HEK293 (cell line): ENCODE measurements at regions not wholly inside any gene's neighbourhood (a gene's known extent, or its start where the extent isn't known, plus 50 kb on each side); places are given as distances from the start of the nearest gene placed in this dataset.

Experiments used
- CTCF ChIA-PET: fragments of 350-600 bp; formaldehyde crosslinking; extraction: SDS; loops from one replicate; lab custom pipeline; 2021; ENCODE audit warnings: antibody characterized with exemption; lab: Yijun Ruan, JAX
- POLR2A ChIA-PET: fragments of 300-600 bp; formaldehyde crosslinking; extraction: SDS; loops from one replicate; lab custom pipeline; 2020; ENCODE audit warnings: antibody characterized with exemption, inconsistent platforms; lab: Yijun Ruan, JAX
- H3K27ac ChIP-seq: fragments of 200-500 bp; sonication (Bioruptor generic); 2 replicates; pipeline ENCODE4 v1.5.1; 2014; ENCODE audit warnings: low read depth, low read length, control low read depth, inconsistent platforms; ENCODE audit errors: extremely low read depth
- H3K36me3 ChIP-seq, 2 experiments: fragments of 200-500 bp in 1 of 2; sonication (Bioruptor generic) in 1 of 2; 1 replicate in 1 of 2; 2 replicates in 1 of 2; pipeline ENCODE4 v1.5.1; 2014 to 2017; ENCODE audit warnings: inconsistent platforms in 2 of 2, low read length in 2 of 2; ENCODE audit not compliant: control insufficient read depth in 2 of 2, insufficient read depth in 1 of 2
- H3K4me1 ChIP-seq: fragments of 200-500 bp; sonication (Bioruptor generic); 2 replicates; pipeline ENCODE4 v1.5.1; 2014; ENCODE audit warnings: mild to moderate bottlenecking, low read length, inconsistent platforms; ENCODE audit not compliant: control insufficient read depth, insufficient read depth
- H3K4me3 ChIP-seq: 2 replicates; pipeline ENCODE4 v1.5.1; 2011; ENCODE audit warnings: low read depth, mild to moderate bottlenecking, control low read depth, low read length, moderate library complexity
- H3K9me3 ChIP-seq: fragments of 200-500 bp; sonication (Bioruptor generic); 2 replicates; pipeline ENCODE4 v1.5.1; 2014; ENCODE audit warnings: low read depth, low read length, inconsistent platforms; ENCODE audit not compliant: control insufficient read depth, insufficient read depth
- ATF2 ChIP-seq: fragments of 450-650 bp; formaldehyde crosslinking; IDR thresholded peaks from 2 replicates; pipeline ENCODE4 v1.5.1; 2016; ENCODE audit warnings: missing biosample characterization, missing genetic modification characterization, low read depth
- GLIS2 ChIP-seq: fragments of 450-650 bp; formaldehyde crosslinking; IDR thresholded peaks from 2 replicates; pipeline ENCODE4 v1.5.1; 2016; ENCODE audit warnings: missing biosample characterization, missing genetic modification characterization
- IKZF3 ChIP-seq: fragments of 450-650 bp; IDR thresholded peaks from 2 replicates; pipeline ENCODE4 v1.5.0; 2018; ENCODE audit warnings: missing biosample characterization, mild to moderate bottlenecking, missing genetic modification characterization, moderate library complexity
- KLF1 ChIP-seq: fragments of 450-650 bp; formaldehyde crosslinking; IDR thresholded peaks from 2 replicates; pipeline ENCODE4 v1.5.1; 2016; ENCODE audit warnings: missing biosample characterization, missing genetic modification characterization
- KLF10 ChIP-seq: fragments of 450-650 bp; IDR thresholded peaks from 2 replicates; pipeline ENCODE4 v1.5.1; 2018; ENCODE audit warnings: missing biosample characterization, mild to moderate bottlenecking, missing genetic modification characterization
- MYNN ChIP-seq: fragments of 450-650 bp; formaldehyde crosslinking; IDR thresholded peaks from 2 replicates; pipeline ENCODE4 v1.5.1; 2016; ENCODE audit warnings: missing biosample characterization, missing genetic modification characterization, borderline replicate concordance
- RBAK ChIP-seq: fragments of 450-650 bp; formaldehyde crosslinking; IDR thresholded peaks from 2 replicates; pipeline ENCODE4 v1.5.1; 2016; ENCODE audit warnings: missing biosample characterization, missing genetic modification characterization
- ZBTB1 ChIP-seq: fragments of 450-650 bp; formaldehyde crosslinking; IDR thresholded peaks from 2 replicates; pipeline ENCODE4 v1.5.1; 2016; ENCODE audit warnings: missing biosample characterization, missing genetic modification characterization
- ZFP37 ChIP-seq: fragments of 450-650 bp; formaldehyde crosslinking; IDR thresholded peaks from 2 replicates; pipeline ENCODE4 v1.5.1; 2016; ENCODE audit warnings: missing biosample characterization, missing genetic modification characterization
- ZNF169 ChIP-seq: fragments of 450-650 bp; formaldehyde crosslinking; IDR thresholded peaks from 2 replicates; pipeline ENCODE4 v1.5.1; 2016; ENCODE audit warnings: missing biosample characterization, missing genetic modification characterization
- ZNF223 ChIP-seq: fragments of 450-650 bp; formaldehyde crosslinking; IDR thresholded peaks from 2 replicates; pipeline ENCODE4 v1.5.1; 2016; ENCODE audit warnings: missing biosample characterization, missing genetic modification characterization
- ZNF335 ChIP-seq: fragments of 450-650 bp; formaldehyde crosslinking; conservative IDR thresholded peaks from 2 replicates; pipeline ENCODE4 v1.5.1; 2016; ENCODE audit warnings: missing biosample characterization, missing genetic modification characterization
- ZNF510 ChIP-seq: fragments of 450-650 bp; formaldehyde crosslinking; IDR thresholded peaks from 2 replicates; pipeline ENCODE4 v1.5.1; 2018; ENCODE audit warnings: mild to moderate bottlenecking, missing genetic modification characterization, missing biosample characterization; ENCODE audit not compliant: insufficient replicate concordance
- ZNF530 ChIP-seq: fragments of 450-650 bp; formaldehyde crosslinking; IDR thresholded peaks from 2 replicates; pipeline ENCODE4 v1.5.1; 2016; ENCODE audit warnings: low read depth, missing biosample characterization, missing genetic modification characterization
- ZNF558 ChIP-seq: fragments of 450-650 bp; formaldehyde crosslinking; IDR thresholded peaks from 2 replicates; pipeline ENCODE4 v1.5.1; 2016; ENCODE audit warnings: missing biosample characterization, missing genetic modification characterization
- ZNF76 ChIP-seq: fragments of 450-650 bp; formaldehyde crosslinking; IDR thresholded peaks from 2 replicates; pipeline ENCODE4; 2016; ENCODE audit warnings: low read depth, missing biosample characterization, missing genetic modification characterization, borderline replicate concordance
- ZNF768 ChIP-seq: fragments of 450-650 bp; formaldehyde crosslinking; IDR thresholded peaks from 2 replicates; pipeline ENCODE4 v1.5.1; 2018; ENCODE audit warnings: missing biosample characterization, mild to moderate bottlenecking, missing genetic modification characterization
- ZNF777 ChIP-seq: fragments of 450-650 bp; formaldehyde crosslinking; IDR thresholded peaks from 2 replicates; pipeline ENCODE4 v1.5.1; 2017; ENCODE audit warnings: missing biosample characterization, missing genetic modification characterization, borderline replicate concordance
- ZNF785 ChIP-seq: fragments of 450-650 bp; formaldehyde crosslinking; IDR thresholded peaks from 2 replicates; pipeline ENCODE4 v1.5.1; 2016; ENCODE audit warnings: missing biosample characterization, missing genetic modification characterization
- ZXDB ChIP-seq: fragments of 450-650 bp; formaldehyde crosslinking; IDR thresholded peaks from 2 replicates; pipeline ENCODE4 v1.5.1; 2016; ENCODE audit warnings: missing biosample characterization, missing genetic modification characterization
- TF ChIP-seq, protein P1 (sequence below): fragments of 450-650 bp; formaldehyde crosslinking; IDR thresholded peaks from 2 replicates; pipeline ENCODE4 v1.5.1; 2017; ENCODE audit warnings: missing biosample characterization, missing genetic modification characterization
- TF ChIP-seq, protein P2 (sequence below): fragments of 450-650 bp; formaldehyde crosslinking; IDR thresholded peaks from 2 replicates; pipeline ENCODE4 v1.5.1; 2016; ENCODE audit warnings: missing biosample characterization, missing genetic modification characterization
- TF ChIP-seq, protein P3 (sequence below): fragments of 450-650 bp; formaldehyde crosslinking; optimal IDR thresholded peaks from 2 replicates; pipeline ENCODE3; 2016; ENCODE audit warnings: missing biosample characterization, mild to moderate bottlenecking, missing genetic modification characterization

- ChIA-PET CTCF (interaction anchor here (0.6 to 1.2 kb wide), 2 partner anchors 11 to 73 kb away, joined by 3 read pairs; no protein-coding TSS in a partner anchor), POLR2A (no interaction called here)
- no peak overlapping the region for H3K27ac ChIP-seq
- no peaks in the 10 kb centered on the region for H3K4me1 ChIP-seq
- no peak overlapping the region for H3K4me3 ChIP-seq
- no peaks in the 10 kb centered on the region for H3K36me3 ChIP-seq
- TF ChIP-seq KLF1 (tag by site-specific recombination) (no peak), GLIS2 (tag by site-specific recombination) (no peak), MYNN (no peak), ZNF510 (tag by site-specific recombination) (no peak), ZNF768 (no peak)
- no peaks in the 10 kb centered on the region for H3K9me3 ChIP-seq
These were observed 150.5 kb downstream of the LRIG2 start for GRCh38 chr1:113223546-113223945.

- no peak for TF ChIP-seq ZNF768
- TF ChIP-seq ZFP37 (tag by site-specific recombination): no peak
- TF ChIP-seq RBAK: no peak
- TF ChIP-seq ZNF76 (tag by site-specific recombination): no peak
- TF ChIP-seq, protein P1, sequence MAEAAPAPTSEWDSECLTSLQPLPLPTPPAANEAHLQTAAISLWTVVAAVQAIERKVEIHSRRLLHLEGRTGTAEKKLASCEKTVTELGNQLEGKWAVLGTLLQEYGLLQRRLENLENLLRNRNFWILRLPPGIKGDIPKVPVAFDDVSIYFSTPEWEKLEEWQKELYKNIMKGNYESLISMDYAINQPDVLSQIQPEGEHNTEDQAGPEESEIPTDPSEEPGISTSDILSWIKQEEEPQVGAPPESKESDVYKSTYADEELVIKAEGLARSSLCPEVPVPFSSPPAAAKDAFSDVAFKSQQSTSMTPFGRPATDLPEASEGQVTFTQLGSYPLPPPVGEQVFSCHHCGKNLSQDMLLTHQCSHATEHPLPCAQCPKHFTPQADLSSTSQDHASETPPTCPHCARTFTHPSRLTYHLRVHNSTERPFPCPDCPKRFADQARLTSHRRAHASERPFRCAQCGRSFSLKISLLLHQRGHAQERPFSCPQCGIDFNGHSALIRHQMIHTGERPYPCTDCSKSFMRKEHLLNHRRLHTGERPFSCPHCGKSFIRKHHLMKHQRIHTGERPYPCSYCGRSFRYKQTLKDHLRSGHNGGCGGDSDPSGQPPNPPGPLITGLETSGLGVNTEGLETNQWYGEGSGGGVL (tag by site-specific recombination): no peak
- TF ChIP-seq ZNF169 (tag by site-specific recombination): no peak
- no peak for TF ChIP-seq ATF2 (tag by site-specific recombination)
- no peak for TF ChIP-seq ZNF785
- no peak for TF ChIP-seq KLF10 (tag by site-specific recombination)
- TF ChIP-seq, protein P2, sequence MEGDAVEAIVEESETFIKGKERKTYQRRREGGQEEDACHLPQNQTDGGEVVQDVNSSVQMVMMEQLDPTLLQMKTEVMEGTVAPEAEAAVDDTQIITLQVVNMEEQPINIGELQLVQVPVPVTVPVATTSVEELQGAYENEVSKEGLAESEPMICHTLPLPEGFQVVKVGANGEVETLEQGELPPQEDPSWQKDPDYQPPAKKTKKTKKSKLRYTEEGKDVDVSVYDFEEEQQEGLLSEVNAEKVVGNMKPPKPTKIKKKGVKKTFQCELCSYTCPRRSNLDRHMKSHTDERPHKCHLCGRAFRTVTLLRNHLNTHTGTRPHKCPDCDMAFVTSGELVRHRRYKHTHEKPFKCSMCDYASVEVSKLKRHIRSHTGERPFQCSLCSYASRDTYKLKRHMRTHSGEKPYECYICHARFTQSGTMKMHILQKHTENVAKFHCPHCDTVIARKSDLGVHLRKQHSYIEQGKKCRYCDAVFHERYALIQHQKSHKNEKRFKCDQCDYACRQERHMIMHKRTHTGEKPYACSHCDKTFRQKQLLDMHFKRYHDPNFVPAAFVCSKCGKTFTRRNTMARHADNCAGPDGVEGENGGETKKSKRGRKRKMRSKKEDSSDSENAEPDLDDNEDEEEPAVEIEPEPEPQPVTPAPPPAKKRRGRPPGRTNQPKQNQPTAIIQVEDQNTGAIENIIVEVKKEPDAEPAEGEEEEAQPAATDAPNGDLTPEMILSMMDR (tag by site-specific recombination): no peak
- POLR2A ChIA-PET: no interaction called here
- Histone ChIP-seq H3K27ac (no peak overlapping the region), H3K9me3 (no peaks in the 10 kb centered on the region), H3K4me1 (no peaks in the 10 kb centered on the region), H3K4me3 (no peak overlapping the region), H3K36me3 (no peaks in the 10 kb centered on the region)
- CTCF ChIA-PET: interaction anchor here (0.5 to 0.6 kb wide), 2 partner anchors 52 to 116 kb away, joined by 3 to 4 read pairs; no protein-coding TSS in a partner anchor
These were observed 153.2 kb downstream of the LRIG2 start for GRCh38 chr1:113226148-113226547.

DNA sequence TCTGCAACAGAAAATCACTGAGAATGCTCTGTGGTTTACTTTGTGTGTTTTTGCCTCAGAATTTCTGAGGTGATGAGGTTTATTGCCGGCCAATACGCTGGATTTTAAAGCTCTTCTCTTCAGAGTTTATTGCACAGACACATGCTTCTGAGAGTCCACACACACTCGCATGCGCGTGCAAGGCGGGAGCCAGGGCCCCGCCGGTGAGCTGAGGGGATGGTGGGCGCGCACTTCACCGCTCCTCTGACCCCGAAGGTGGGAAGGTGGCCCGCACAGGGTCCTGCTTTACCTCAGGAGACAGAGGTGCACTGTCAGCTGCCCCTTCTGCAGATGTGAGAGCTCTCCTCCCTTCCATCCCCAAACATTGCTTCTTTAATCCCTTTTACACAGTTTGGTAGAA lies 158.4 kb upstream of the MAGI3 start:
- H3K36me3 ChIP-seq: no peaks in the 10 kb centered on the region
- no peaks in the 10 kb centered on the region for H3K4me1 ChIP-seq
- H3K27ac ChIP-seq: no peak overlapping the region
- no peaks in the 10 kb centered on the region for H3K9me3 ChIP-seq
- CTCF ChIA-PET: interaction anchor here (0.7 kb wide), 1 partner anchor 1473 kb away, joined by 3 read pairs; no protein-coding TSS in a partner anchor
- POLR2A ChIA-PET: no interaction called here
- no peak overlapping the region for H3K4me3 ChIP-seq
- TF ChIP-seq IKZF3 (tag by site-specific recombination) (no peak), ZNF169 (tag by site-specific recombination) (no peak), ZNF777 (tag by site-specific recombination) (no peak), ZNF558 (tag by site-specific recombination) (no peak), ZNF223 (tag by site-specific recombination) (no peak), ZNF335 (tag by site-specific recombination) (no peak), ZBTB1 (tag by site-specific recombination) (no peak), ZXDB (tag by site-specific recombination) (no peak), ZNF530 (tag by site-specific recombination) (no peak)
- TF ChIP-seq, protein P3, sequence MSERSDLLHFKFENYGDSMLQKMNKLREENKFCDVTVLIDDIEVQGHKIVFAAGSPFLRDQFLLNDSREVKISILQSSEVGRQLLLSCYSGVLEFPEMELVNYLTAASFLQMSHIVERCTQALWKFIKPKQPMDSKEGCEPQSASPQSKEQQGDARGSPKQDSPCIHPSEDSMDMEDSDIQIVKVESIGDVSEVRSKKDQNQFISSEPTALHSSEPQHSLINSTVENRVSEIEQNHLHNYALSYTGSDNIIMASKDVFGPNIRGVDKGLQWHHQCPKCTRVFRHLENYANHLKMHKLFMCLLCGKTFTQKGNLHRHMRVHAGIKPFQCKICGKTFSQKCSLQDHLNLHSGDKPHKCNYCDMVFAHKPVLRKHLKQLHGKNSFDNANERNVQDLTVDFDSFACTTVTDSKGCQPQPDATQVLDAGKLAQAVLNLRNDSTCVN (tag by site-specific recombination): no peak
